ENCODE measurements at regions not wholly inside any gene's neighbourhood (a gene's known extent, or its start where the extent isn't known, plus 50 kb on each side); places are given as distances from the start of the nearest gene placed in this dataset.

DNA sequence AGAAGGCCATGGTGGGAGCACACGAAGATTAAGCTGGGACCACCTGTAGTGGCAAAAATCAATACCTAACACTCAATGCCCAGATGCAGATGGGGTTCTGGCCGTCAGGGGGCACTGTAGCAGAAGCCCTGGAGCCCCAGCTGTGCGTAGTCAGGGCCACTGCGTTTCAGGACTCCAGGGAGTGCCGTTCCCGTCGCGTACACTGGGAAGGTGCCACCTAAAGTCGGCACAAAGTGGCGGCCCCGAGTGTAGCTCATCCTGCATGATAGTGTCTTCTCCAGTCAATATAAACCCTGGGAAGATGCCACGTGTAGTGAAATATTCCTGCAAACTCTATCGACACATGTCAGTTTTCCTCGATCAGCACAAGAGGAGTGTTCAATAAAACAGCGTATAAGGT, 123.8 kb upstream of the NTM start:
- TF ChIP-seq, protein P1, sequence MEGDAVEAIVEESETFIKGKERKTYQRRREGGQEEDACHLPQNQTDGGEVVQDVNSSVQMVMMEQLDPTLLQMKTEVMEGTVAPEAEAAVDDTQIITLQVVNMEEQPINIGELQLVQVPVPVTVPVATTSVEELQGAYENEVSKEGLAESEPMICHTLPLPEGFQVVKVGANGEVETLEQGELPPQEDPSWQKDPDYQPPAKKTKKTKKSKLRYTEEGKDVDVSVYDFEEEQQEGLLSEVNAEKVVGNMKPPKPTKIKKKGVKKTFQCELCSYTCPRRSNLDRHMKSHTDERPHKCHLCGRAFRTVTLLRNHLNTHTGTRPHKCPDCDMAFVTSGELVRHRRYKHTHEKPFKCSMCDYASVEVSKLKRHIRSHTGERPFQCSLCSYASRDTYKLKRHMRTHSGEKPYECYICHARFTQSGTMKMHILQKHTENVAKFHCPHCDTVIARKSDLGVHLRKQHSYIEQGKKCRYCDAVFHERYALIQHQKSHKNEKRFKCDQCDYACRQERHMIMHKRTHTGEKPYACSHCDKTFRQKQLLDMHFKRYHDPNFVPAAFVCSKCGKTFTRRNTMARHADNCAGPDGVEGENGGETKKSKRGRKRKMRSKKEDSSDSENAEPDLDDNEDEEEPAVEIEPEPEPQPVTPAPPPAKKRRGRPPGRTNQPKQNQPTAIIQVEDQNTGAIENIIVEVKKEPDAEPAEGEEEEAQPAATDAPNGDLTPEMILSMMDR (IDR thresholded peaks at IDR 0.05; ENCODE audit: insufficient read depth, low read length, poor library complexity, severe bottlenecking) = no peak
- no peak for TF ChIP-seq EZH2phosphoT487 (conservative IDR thresholded peaks at IDR 0.05; ENCODE audit: low read length)

All from SU-DHL-6 (cell line).